ENCODE measurements at regions not wholly inside any gene's neighbourhood (a gene's known extent, or its start where the extent isn't known, plus 50 kb on each side); places are given as distances from the start of the nearest gene placed in this dataset.

DNA sequence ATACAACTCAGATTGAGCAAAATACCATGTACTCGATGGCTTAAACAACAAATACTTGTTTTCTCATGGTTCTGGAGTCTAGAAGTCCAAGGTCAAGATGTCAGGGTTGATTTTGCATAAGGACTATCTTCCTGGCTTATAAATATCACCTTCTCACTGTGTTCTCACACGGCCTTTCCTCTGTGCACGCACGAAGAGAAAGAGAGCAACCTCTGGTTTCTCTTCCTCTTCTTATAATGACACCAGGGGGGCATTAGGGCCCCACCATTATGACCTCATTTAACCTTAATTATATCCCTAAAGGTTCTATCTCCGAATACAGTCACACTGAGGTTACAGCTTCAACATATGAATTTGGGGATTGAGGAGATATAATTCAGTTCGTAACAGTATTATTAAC lies 504.0 kb downstream of the MAGEE1 start:
- Histone ChIP-seq H3K27me3 (ENCODE audit: insufficient read depth, low read length) (no peaks in the 10 kb centered on the region), H3K4me1 (ENCODE audit: insufficient read depth, low read length) (no peaks in the 10 kb centered on the region), H4K20me1 (ENCODE audit: insufficient read depth, low read length) (no peaks in the 10 kb centered on the region), H3K9me3 (ENCODE audit: low read depth, low read length) (no peaks in the 10 kb centered on the region), H2AFZ (ENCODE audit: low read length) (no peak overlapping the region), H3K79me2 (ENCODE audit: insufficient read depth, low read length) (no peaks in the 10 kb centered on the region), H3K4me3 (ENCODE audit: insufficient read depth, low read length) (no peak overlapping the region), H3K4me2 (ENCODE audit: insufficient read depth, low read length) (no peak overlapping the region), H3K27ac (ENCODE audit: low read depth, low read length) (no peak overlapping the region), H3K36me3 (ENCODE audit: insufficient read depth, low read length) (no peaks in the 10 kb centered on the region)
- TF ChIP-seq, protein P1, sequence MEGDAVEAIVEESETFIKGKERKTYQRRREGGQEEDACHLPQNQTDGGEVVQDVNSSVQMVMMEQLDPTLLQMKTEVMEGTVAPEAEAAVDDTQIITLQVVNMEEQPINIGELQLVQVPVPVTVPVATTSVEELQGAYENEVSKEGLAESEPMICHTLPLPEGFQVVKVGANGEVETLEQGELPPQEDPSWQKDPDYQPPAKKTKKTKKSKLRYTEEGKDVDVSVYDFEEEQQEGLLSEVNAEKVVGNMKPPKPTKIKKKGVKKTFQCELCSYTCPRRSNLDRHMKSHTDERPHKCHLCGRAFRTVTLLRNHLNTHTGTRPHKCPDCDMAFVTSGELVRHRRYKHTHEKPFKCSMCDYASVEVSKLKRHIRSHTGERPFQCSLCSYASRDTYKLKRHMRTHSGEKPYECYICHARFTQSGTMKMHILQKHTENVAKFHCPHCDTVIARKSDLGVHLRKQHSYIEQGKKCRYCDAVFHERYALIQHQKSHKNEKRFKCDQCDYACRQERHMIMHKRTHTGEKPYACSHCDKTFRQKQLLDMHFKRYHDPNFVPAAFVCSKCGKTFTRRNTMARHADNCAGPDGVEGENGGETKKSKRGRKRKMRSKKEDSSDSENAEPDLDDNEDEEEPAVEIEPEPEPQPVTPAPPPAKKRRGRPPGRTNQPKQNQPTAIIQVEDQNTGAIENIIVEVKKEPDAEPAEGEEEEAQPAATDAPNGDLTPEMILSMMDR (IDR thresholded peaks at IDR 0.05; ENCODE audit: extremely low read depth, low read depth, low read length), result no peak
- no peak for DNase-seq (ENCODE audit: insufficient read length, low spot score, missing footprints)

DNA sequence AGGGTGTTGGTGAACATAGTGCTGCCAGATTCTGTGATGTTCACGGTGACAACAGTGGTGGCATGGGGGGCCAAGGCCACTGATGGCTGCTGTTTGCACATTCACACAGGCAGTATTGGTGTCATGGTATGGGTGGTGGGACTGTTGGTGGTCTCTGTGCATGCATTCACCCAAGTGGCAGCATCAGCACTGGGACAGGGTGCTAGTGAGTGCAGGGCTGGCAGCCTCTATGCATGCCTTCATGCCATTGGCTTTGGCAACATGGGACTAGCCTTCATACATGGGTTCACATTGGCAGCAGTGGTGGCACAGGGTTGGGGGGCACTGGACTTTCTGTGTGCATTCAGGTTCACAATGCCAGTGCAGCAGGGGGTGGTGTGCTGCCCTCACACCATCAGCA lies 489.7 kb upstream of the FGF16 start:
- Histone ChIP-seq H3K4me1 (ENCODE audit: insufficient read depth, low read length) (no peaks in the 10 kb centered on the region), H4K20me1 (ENCODE audit: insufficient read depth, low read length) (no peaks in the 10 kb centered on the region)

DNA sequence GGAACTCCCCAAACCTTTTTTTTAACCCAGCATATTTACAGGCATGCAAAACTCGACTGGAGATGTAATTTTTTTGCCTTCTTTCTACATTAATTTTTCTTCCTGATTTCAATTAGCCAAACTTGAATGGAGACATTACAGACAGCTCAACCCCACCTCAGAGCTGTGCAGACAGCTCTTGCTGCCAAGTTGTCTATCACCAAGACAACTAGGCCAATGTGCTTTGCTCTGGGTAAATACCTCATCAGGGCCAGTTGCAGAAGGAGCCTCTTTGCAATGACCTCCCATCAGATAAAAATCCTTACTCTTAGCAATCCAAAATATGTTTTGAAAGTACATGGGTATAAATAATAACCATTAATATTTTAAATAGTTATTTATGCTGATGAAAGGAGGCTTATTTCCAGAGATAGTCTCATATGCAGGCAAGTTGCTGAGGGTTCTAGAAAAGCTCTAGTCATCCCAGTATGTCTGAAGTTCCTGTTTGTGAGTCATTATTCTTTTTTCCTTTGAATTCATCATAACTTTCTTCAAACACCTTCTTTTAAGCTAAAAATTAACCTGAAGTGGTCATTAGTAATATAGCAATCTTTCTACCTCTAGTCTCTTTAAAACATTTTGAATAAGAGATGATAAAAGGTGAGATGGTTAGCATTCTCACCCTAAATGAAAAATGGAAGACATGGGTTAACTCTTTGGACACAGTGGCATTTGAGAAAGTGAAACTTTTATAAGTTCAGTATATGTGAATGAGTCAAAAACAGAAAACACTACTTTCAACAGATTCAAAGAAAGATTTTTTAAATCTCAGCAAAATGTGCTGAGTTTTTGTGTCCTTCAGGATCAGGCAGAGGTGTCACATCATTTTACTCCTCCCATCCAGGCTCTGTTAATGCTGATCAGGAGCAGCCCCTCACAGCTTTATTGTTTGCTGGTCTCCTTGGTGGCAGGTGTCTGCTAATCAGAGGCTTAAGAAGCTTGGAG lies 475.5 kb upstream of the FGF16 start:
- no peak overlapping the region for H2AFZ ChIP-seq (ENCODE audit: low read length)
- TF ChIP-seq, protein P1 (IDR thresholded peaks at IDR 0.05; ENCODE audit: extremely low read depth, low read depth, low read length), result no peak
- H3K36me3 ChIP-seq (ENCODE audit: insufficient read depth, low read length), result no peaks in the 10 kb centered on the region
- peak; percentile 6 for DNase-seq (ENCODE audit: insufficient read length, low spot score, missing footprints)
- no peaks in the 10 kb centered on the region for H3K27me3 ChIP-seq (ENCODE audit: insufficient read depth, low read length)
- H3K4me1 ChIP-seq (ENCODE audit: insufficient read depth, low read length), result no peaks in the 10 kb centered on the region
- H3K4me3 ChIP-seq (ENCODE audit: insufficient read depth, low read length), result no peak overlapping the region
- H3K79me2 ChIP-seq (ENCODE audit: insufficient read depth, low read length), result no peaks in the 10 kb centered on the region
- H3K27ac ChIP-seq (ENCODE audit: low read depth, low read length), result no peak overlapping the region
- H3K4me2 ChIP-seq (ENCODE audit: insufficient read depth, low read length), result no peak overlapping the region
- no peaks in the 10 kb centered on the region for H3K9me3 ChIP-seq (ENCODE audit: low read depth, low read length)
- no peaks in the 10 kb centered on the region for H4K20me1 ChIP-seq (ENCODE audit: insufficient read depth, low read length)

More for the DNA sequence above, 489.7 kb upstream of the FGF16 start:
- TF ChIP-seq, protein P1 (IDR thresholded peaks at IDR 0.05; ENCODE audit: extremely low read depth, low read depth, low read length), result no peak
- DNase-seq (ENCODE audit: insufficient read length, low spot score, missing footprints), result peak; percentile 3
- H3K79me2 ChIP-seq (ENCODE audit: insufficient read depth, low read length), result no peaks in the 10 kb centered on the region
- no peaks in the 10 kb centered on the region for H3K9me3 ChIP-seq (ENCODE audit: low read depth, low read length)
- no peak overlapping the region for H3K4me2 ChIP-seq (ENCODE audit: insufficient read depth, low read length)
- H3K36me3 ChIP-seq (ENCODE audit: insufficient read depth, low read length), result no peaks in the 10 kb centered on the region
- H3K27me3 ChIP-seq (ENCODE audit: insufficient read depth, low read length), result no peaks in the 10 kb centered on the region
- H3K27ac ChIP-seq (ENCODE audit: low read depth, low read length), result no peak overlapping the region
- no peak overlapping the region for H2AFZ ChIP-seq (ENCODE audit: low read length)
- no peak overlapping the region for H3K4me3 ChIP-seq (ENCODE audit: insufficient read depth, low read length)

DNA sequence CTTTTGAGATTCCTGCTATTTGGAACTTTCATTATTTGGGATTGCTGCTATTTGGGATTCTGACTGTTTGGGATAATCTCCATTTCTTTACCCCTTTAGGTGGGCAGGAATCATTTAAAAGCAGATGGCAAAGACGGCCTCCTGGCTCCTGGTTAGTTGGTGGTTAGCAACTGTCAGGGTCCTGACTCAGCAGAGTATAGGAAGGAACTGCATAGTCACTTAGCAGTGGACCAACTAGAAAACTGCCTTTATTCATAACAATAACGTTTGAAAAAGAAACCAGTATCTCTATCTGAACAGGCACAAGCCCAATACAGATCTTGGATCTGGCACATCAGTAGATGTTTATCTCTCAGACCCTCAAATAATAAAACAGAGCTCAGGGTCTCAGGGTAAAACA lies 469.7 kb upstream of the FGF16 start:
- no peaks in the 10 kb centered on the region for H3K4me1 ChIP-seq (ENCODE audit: insufficient read depth, low read length)
- H3K4me3 ChIP-seq (ENCODE audit: insufficient read depth, low read length), result no peak overlapping the region
- no peak overlapping the region for H2AFZ ChIP-seq (ENCODE audit: low read length)
- no peak overlapping the region for H3K4me2 ChIP-seq (ENCODE audit: insufficient read depth, low read length)
- no peaks in the 10 kb centered on the region for H3K36me3 ChIP-seq (ENCODE audit: insufficient read depth, low read length)
- H3K79me2 ChIP-seq (ENCODE audit: insufficient read depth, low read length), result no peaks in the 10 kb centered on the region
- no peaks in the 10 kb centered on the region for H3K27me3 ChIP-seq (ENCODE audit: insufficient read depth, low read length)
- no peak for DNase-seq (ENCODE audit: insufficient read length, low spot score, missing footprints)
- H3K27ac ChIP-seq (ENCODE audit: low read depth, low read length), result no peak overlapping the region
- TF ChIP-seq, protein P1 (IDR thresholded peaks at IDR 0.05; ENCODE audit: extremely low read depth, low read depth, low read length), result no peak
- no peaks in the 10 kb centered on the region for H4K20me1 ChIP-seq (ENCODE audit: insufficient read depth, low read length)
- H3K9me3 ChIP-seq (ENCODE audit: low read depth, low read length), result no peaks in the 10 kb centered on the region

All from osteoblast (primary cell).